ENCODE measurements at regions not wholly inside any gene's neighbourhood (a gene's known extent, or its start where the extent isn't known, plus 50 kb on each side); places are given as distances from the start of the nearest gene placed in this dataset.

DNA sequence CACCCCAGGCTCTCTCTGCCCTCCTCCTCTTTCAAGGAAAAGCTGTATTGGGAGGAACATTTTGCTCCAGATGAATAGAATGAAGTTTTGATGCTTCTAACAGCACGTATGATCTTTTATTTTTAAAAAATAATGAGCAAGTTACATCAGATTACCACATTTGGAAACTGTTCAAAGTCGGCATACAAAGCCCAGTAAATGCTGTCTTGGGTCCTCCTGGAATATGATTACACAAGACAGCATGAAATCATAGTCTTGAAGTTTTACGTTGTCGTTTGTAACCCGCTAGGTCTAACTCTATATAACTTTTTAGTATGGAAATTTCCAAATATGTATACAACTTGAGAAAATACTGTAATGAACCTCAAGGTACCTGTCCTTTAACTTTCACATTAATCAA is 385.6 kb downstream of the HLX start:
- no peak for TF ChIP-seq MYC (IDR thresholded peaks at IDR 0.05; ENCODE audit: insufficient read depth, insufficient read length, insufficient replicate concordance, low read length, severe bottlenecking)
- TF ChIP-seq, protein P1, sequence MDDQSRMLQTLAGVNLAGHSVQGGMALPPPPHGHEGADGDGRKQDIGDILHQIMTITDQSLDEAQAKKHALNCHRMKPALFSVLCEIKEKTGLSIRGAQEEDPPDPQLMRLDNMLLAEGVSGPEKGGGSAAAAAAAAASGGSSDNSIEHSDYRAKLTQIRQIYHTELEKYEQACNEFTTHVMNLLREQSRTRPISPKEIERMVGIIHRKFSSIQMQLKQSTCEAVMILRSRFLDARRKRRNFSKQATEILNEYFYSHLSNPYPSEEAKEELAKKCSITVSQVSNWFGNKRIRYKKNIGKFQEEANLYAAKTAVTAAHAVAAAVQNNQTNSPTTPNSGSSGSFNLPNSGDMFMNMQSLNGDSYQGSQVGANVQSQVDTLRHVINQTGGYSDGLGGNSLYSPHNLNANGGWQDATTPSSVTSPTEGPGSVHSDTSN (IDR thresholded peaks at IDR 0.05; ENCODE audit: insufficient replicate concordance, low read depth, low read length), result no peak
- TF ChIP-seq, protein P2, sequence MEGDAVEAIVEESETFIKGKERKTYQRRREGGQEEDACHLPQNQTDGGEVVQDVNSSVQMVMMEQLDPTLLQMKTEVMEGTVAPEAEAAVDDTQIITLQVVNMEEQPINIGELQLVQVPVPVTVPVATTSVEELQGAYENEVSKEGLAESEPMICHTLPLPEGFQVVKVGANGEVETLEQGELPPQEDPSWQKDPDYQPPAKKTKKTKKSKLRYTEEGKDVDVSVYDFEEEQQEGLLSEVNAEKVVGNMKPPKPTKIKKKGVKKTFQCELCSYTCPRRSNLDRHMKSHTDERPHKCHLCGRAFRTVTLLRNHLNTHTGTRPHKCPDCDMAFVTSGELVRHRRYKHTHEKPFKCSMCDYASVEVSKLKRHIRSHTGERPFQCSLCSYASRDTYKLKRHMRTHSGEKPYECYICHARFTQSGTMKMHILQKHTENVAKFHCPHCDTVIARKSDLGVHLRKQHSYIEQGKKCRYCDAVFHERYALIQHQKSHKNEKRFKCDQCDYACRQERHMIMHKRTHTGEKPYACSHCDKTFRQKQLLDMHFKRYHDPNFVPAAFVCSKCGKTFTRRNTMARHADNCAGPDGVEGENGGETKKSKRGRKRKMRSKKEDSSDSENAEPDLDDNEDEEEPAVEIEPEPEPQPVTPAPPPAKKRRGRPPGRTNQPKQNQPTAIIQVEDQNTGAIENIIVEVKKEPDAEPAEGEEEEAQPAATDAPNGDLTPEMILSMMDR (IDR thresholded peaks at IDR 0.05 in 2 of 3, conservative IDR thresholded peaks at IDR 0.05 in 1 of 3; ENCODE audit: control insufficient read depth in 2 of 3, extremely low read depth in 1 of 3, insufficient read depth in 1 of 3, low read depth in 3 of 3, low read length in 3 of 3), result no peak
- no peak for TF ChIP-seq JUND (IDR thresholded peaks at IDR 0.05; ENCODE audit: low read depth, low read length)
